ENCODE measurements at regions not wholly inside any gene's neighbourhood (a gene's known extent, or its start where the extent isn't known, plus 50 kb on each side); places are given as distances from the start of the nearest gene placed in this dataset.
A peak's percentile ranks its signal among the peaks of the same experiment; 100 is the strongest.
"Not testable (repeated sequence)": the region's sequence is repeated elsewhere in the genome, so short reads cannot be mapped to it uniquely, and the experiment has no call there.

DNA sequence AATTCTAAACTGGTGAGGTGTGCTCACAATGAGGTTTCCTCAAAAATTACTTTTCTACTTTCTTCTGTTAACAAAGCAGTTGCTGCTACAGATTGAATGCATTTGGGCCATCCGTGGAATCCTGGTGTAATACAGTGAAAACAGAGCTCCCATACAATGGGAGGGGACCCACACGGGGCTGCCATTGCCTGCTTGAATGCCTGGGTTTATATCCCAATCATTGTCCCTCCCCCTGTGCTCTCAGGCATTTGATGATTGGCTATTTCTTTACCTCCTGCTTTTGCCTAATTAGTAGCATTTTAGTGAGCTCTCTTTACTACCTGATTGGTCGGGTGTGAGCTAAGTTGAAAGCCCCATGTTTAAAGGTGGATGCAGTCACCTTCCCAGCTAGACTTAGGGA lies 52.9 kb upstream of the CSF1 start:
- peak in 1 of 2 donors; percentile 8 for DNase-seq (ENCODE audit: low spot score in 2 of 2)
- 79 to 85% methylated on average over 3 of the region's 3 CpGs for WGBS, 2 donors
- intact Hi-C loops (cut with DNase I; ENCODE audit: low total_unique reads) = not testable (repeated sequence)

DNA sequence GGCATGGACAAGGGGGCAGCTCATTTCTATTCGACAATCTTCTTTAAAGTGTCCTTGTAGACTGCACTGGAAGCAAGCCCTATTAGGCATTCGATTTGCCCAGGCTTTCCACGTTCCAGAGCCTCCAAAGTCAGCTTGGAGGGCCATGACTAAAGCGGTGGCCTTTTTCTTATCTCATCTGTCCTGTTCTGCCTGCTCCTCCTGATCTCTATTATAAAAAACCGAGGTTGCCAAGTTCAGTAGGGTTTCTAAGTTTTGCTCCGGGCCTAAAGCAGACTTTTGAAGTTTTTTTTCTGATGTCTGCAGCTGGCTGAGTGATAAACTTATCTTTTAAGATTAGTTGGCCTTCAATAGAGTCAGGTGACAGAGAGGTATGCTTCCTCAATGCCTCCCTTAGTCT lies 54.7 kb upstream of the CSF1 start:
- H3K4me3 ChIP-seq (ENCODE audit: low read depth, poor library complexity, severe bottlenecking); intact Hi-C loops (cut with DNase I; ENCODE audit: low total_unique reads): not testable (repeated sequence)
- peak in 1 of 2 donors; percentile 32 for DNase-seq (ENCODE audit: low spot score in 2 of 2)
- 50 to 58% methylated on average over 6 of the region's 6 CpGs for WGBS, 2 donors

More for the DNA sequence above, 52.9 kb upstream of the CSF1 start:
- H3K4me3 ChIP-seq (ENCODE audit: low read depth, poor library complexity, severe bottlenecking) = not testable (repeated sequence)

DNA sequence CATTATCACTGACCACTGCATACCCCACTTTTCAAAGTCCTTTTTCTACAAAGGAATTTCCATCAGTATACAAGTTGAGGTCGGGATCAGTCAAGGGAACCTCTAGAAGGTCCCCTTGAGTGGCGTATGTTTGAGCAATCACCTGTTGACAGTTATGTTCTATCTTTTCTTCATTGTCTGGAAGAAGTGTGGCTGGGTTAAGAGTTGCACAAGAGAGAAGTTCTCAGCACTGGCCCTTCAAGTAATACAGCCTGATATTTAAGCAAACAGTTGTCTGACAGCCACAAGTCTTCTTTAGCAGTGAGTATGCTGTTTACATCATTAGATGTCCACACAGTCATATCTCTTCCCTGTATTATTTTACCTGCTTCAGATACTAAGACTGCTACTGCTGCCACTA lies 56.7 kb upstream of the CSF1 start:
- DNase-seq (ENCODE audit: low spot score in 2 of 2) = peak in 1 of 2 donors; percentile 13
- H3K4me3 ChIP-seq (ENCODE audit: low read depth, poor library complexity, severe bottlenecking); intact Hi-C loops (cut with DNase I; ENCODE audit: low total_unique reads): not testable (repeated sequence)
- WGBS, 2 donors = 90 to 97% methylated on average over 2 of the region's 2 CpGs

DNA sequence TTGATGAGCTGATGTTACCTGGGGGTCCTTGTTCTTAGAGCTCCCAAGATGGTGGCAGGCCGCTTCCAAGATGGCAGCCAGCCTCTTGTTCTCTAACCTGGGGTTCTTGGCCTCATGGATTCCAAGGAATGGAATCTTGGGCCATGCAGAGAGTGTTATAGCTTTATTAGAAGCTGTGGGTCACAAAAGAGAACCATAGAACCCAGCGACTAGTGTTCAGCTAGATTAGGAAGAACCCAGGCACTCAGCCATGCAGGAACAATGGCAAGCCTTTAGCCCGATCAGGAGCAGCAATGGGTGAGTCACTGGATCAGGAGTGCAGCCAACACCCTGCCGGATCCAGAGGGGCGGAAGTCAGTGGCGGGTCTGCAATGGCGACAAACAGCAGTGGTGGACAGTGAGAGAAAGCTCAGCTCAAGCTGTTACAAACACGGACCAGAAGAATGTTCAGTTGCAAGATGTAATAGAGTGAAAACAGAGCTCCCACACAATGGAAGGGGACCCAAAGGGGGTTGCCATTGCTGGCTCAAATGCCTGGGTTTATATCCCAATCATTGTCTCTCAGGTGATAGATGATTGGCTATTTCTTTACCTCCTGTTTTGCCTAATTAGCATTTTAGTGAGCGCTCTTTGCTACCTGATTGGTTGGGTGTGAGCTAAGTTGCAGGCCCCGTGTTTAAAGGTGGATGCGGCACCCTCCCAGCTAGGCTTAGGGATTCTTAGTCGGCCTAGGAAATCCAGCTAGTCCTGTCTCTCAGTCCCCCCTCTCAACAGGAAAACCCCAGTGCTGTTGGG lies 58.2 kb upstream of the CSF1 start:
- intact Hi-C loops (cut with DNase I; ENCODE audit: low total_unique reads) = not testable (repeated sequence)

DNA sequence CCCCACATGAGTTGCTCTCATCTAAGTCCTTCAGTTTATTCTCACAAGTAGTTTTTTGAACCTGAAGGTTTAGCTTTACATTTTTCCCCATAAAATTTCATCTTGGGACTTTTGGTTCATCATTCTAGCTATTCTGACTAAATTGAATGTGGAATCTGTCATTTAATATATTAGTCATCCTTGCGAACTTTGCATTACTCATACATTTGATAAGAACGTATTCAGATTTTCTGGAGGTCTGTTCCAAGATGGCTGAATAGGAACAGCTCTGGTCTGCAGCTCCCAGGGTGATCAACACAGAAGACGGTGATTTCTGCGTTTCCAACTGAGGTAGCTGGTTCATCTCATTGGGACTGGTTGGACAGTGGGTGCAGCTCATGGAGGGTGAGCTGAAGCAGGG lies 59.8 kb upstream of the CSF1 start:
- DNase-seq (ENCODE audit: low spot score in 2 of 2) = no peak
- 81 to 85% methylated on average over 4 of the region's 4 CpGs for WGBS, 2 donors
- no peak overlapping the region for H3K4me3 ChIP-seq (ENCODE audit: low read depth, poor library complexity, severe bottlenecking)
- TF ChIP-seq, protein P1, sequence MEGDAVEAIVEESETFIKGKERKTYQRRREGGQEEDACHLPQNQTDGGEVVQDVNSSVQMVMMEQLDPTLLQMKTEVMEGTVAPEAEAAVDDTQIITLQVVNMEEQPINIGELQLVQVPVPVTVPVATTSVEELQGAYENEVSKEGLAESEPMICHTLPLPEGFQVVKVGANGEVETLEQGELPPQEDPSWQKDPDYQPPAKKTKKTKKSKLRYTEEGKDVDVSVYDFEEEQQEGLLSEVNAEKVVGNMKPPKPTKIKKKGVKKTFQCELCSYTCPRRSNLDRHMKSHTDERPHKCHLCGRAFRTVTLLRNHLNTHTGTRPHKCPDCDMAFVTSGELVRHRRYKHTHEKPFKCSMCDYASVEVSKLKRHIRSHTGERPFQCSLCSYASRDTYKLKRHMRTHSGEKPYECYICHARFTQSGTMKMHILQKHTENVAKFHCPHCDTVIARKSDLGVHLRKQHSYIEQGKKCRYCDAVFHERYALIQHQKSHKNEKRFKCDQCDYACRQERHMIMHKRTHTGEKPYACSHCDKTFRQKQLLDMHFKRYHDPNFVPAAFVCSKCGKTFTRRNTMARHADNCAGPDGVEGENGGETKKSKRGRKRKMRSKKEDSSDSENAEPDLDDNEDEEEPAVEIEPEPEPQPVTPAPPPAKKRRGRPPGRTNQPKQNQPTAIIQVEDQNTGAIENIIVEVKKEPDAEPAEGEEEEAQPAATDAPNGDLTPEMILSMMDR (IDR thresholded peaks at IDR 0.05) = no peak
- TF ChIP-seq POLR2A (IDR thresholded peaks at IDR 0.05) = no peak
- intact Hi-C loops (cut with DNase I; ENCODE audit: low total_unique reads) = no loop called here

More for the DNA sequence above, 58.2 kb upstream of the CSF1 start:
- not testable (repeated sequence) for H3K4me3 ChIP-seq (ENCODE audit: low read depth, poor library complexity, severe bottlenecking)
- peak in 1 of 2 donors; percentile 87 for DNase-seq (ENCODE audit: low spot score in 2 of 2)
- 57 to 60% methylated on average over 12 of the region's 12 CpGs for WGBS, 2 donors

DNA sequence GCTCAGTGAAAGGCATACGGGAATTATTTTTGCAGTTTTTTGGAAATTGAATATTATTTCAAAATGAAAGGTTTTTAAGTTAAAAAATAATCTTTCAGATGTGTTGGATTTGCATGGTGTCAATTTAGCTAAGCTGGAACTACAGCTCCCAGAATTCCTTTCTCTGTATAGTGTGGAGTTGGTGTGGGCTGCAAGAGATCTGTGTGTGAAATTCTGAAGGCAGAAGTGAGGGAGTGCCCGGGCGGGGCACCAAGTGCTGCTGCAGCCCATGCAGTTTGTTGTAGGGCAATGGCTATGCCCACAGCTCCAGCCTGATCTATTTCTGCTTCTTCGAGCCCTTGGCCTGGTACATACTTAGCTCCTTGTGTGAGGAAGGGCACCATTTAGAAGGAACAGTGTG lies 60.5 kb upstream of the CSF1 start:
- H3K4me3 ChIP-seq (ENCODE audit: low read depth, poor library complexity, severe bottlenecking) = no peak overlapping the region
- peak in 1 of 2 donors; percentile 29 for DNase-seq (ENCODE audit: low spot score in 2 of 2)
- intact Hi-C loops (cut with DNase I; ENCODE audit: low total_unique reads) = no loop called here
- 92 to 95% methylated on average over 4 of the region's 4 CpGs for WGBS, 2 donors
- TF ChIP-seq, protein P1 (IDR thresholded peaks at IDR 0.05) = no peak
- TF ChIP-seq POLR2A (IDR thresholded peaks at IDR 0.05) = no peak

DNA sequence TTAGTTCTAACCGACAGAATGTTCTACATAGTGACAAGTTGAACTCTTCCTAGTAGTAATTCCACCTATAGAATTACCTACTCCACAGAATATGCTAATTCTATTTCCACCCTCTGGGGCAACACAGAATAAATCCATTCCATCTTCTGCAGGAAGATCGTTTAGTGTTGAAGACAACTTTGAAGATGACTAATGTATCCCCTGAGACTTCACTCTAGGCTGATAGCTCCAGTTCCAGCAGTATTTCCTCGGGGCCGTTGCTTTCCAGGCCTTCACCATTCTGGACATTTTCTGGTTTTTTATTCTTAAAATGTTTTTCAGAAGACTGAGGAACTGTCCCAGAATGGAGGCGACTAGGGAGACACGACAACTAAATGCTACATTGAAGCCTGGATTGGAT lies 61.0 kb upstream of the CSF1 start:
- H3K4me3 ChIP-seq (ENCODE audit: low read depth, poor library complexity, severe bottlenecking) = no peak overlapping the region
- no peak for TF ChIP-seq POLR2A (IDR thresholded peaks at IDR 0.05)
- TF ChIP-seq, protein P1 (IDR thresholded peaks at IDR 0.05) = no peak
- WGBS, 2 donors = 60 to 76% methylated on average over 6 of the region's 6 CpGs
- intact Hi-C loops (cut with DNase I; ENCODE audit: low total_unique reads) = no loop called here
- peak in 1 of 2 donors; percentile 8 for DNase-seq (ENCODE audit: low spot score in 2 of 2)

DNA sequence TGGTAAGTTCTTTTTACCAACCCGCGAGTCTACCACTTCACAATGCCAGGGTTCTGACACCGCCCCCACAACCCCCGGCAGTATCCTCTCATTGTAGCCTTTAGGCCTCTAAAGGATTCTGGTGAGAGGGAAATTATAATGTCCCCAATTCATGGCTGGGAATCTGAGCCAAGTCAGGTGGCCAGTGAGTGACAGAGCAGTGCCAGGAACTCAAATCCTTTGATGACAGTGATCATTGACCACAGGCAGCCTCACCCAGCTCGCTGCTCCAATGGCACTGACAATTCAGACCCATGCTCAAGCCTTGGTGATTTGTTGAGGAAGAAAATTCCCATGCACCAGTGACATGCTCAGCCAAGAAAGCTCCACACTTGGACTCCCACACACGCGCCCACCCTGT lies 63.4 kb upstream of the CSF1 start:
- intact Hi-C loops (cut with DNase I; ENCODE audit: low total_unique reads) = no loop called here
- H3K4me3 ChIP-seq (ENCODE audit: low read depth, poor library complexity, severe bottlenecking) = no peak overlapping the region
- peak in 1 of 2 donors; percentile 34 for DNase-seq (ENCODE audit: low spot score in 2 of 2)
- TF ChIP-seq, protein P1 (IDR thresholded peaks at IDR 0.05) = no peak
- TF ChIP-seq POLR2A (IDR thresholded peaks at IDR 0.05) = no peak
- WGBS, 2 donors = 88 to 95% methylated on average over 7 of the region's 7 CpGs

Data from lower leg skin (tissue), 4 donors.